GM12878 (cell line): ENCODE measurements at regions not wholly inside any gene's neighbourhood (a gene's known extent, or its start where the extent isn't known, plus 50 kb on each side); places are given as distances from the start of the nearest gene placed in this dataset.

ENCODE experiments used
- ATAC-seq: fragments of 200-7000 bp; cut with Tn5 transposase; 3 replicates; pipeline ENCODE4 v1.9.1; 2020; ENCODE audit warnings: mild to moderate bottlenecking, moderate library complexity
- BruUV-seq: library from RNA; stranded (reverse); fragments of 400-500 nt; replicated peaks from 2 replicates; lab custom pipeline; 2021; lab: Mats Ljungman, UMichigan
- CTCF ChIA-PET: fragments of 300-600 bp; sonication (Branson Sonifier 250); formaldehyde crosslinking; extraction: SDS; loops from one replicate; lab custom pipeline; 2021; ENCODE audit warnings: inconsistent platforms; lab: Yijun Ruan, JAX
- POLR2A ChIA-PET: fragments of 350-600 bp; formaldehyde crosslinking; extraction: SDS; loops from one replicate; lab custom pipeline; 2021; ENCODE audit warnings: inconsistent platforms; lab: Charles Lee
- RAD21 ChIA-PET: fragments of 300-600 bp; sonication (Branson Sonifier 250); formaldehyde crosslinking; loops from one replicate; lab custom pipeline; 2023; ENCODE audit warnings: antibody characterized with exemption; ENCODE audit not compliant: unreplicated experiment; lab: Charles Lee
- SMC1A ChIA-PET: fragments of 300-600 bp; sonication (Branson Sonifier 250); formaldehyde crosslinking; loops from one replicate; lab custom pipeline; 2023; ENCODE audit not compliant: unreplicated experiment, uncharacterized antibody; lab: Charles Lee
- DNase-seq: peaks from one replicate; pipeline ENCODE4 v3.0.0-alpha.2; 2011; ENCODE audit warnings: low read depth, low spot score
- FAIRE-seq: peaks from 3 replicates; lab custom pipeline; 2011; peaks lifted over from hg19 to GRCh38; lab: Jason Lieb, UNC
- H2AFZ ChIP-seq: 2 replicates; pipeline ENCODE4 v1.6.0; 2011; ENCODE audit warnings: low read depth, low read length, control low read depth; ENCODE audit not compliant: control insufficient read depth
- H3K27ac ChIP-seq: 2 replicates; pipeline ENCODE4 v1.5.1; 2011; ENCODE audit warnings: control low read depth; ENCODE audit not compliant: control insufficient read depth, insufficient read depth
- H3K27me3 ChIP-seq, 2 experiments: replicated peaks in 1 of 2; 2 replicates each; pipeline versions ENCODE4 v1.6.0 to v1.6.1; 2011; ENCODE audit warnings: low read length in 1 of 2; ENCODE audit not compliant: control insufficient read depth in 2 of 2, insufficient read depth in 2 of 2
- H3K36me3 ChIP-seq, 2 experiments: 2 replicates each; pipeline ENCODE4 v1.5.1; 2011; ENCODE audit warnings: low read length in 1 of 2; ENCODE audit not compliant: control insufficient read depth in 2 of 2, insufficient read depth in 2 of 2
- H3K4me1 ChIP-seq: 2 replicates; pipeline ENCODE4 v1.6.1; 2011; ENCODE audit warnings: mild to moderate bottlenecking, low read length, moderate library complexity, mixed read lengths; ENCODE audit not compliant: control insufficient read depth, insufficient read depth
- H3K4me2 ChIP-seq: 2 replicates; pipeline ENCODE4 v1.6.0; 2011; ENCODE audit warnings: control low read depth; ENCODE audit not compliant: control insufficient read depth, insufficient read depth
- H3K4me3 ChIP-seq: fragments of 200-600 bp; sonication (generic); 2 replicates; pipeline ENCODE4 v1.5.1; 2016
- H3K79me2 ChIP-seq: 2 replicates; pipeline ENCODE4 v1.6.0; 2011; ENCODE audit warnings: low read length; ENCODE audit not compliant: control insufficient read depth, insufficient read depth
- H3K9ac ChIP-seq: 2 replicates; pipeline ENCODE4 v1.8.0; 2011; ENCODE audit warnings: low read length, control low read depth, mixed read lengths; ENCODE audit not compliant: control insufficient read depth, insufficient read depth
- H3K9me3 ChIP-seq: replicated peaks from 3 replicates; pipeline ENCODE4 v1.5.1; 2011; ENCODE audit warnings: mild to moderate bottlenecking, low read length; ENCODE audit not compliant: control insufficient read depth, insufficient read depth
- H4K20me1 ChIP-seq: 2 replicates; pipeline ENCODE4 v1.6.0; 2011; ENCODE audit not compliant: control insufficient read depth, insufficient read depth
- BMI1 ChIP-seq: fragments of 450-650 bp; IDR thresholded peaks from 2 replicates; pipeline ENCODE4 v1.6.1; 2016; ENCODE audit warnings: mild to moderate bottlenecking, moderate library complexity, borderline replicate concordance
- BRCA1 ChIP-seq: IDR thresholded peaks from 2 replicates; pipeline ENCODE4 v1.6.1; 2011; ENCODE audit warnings: low read depth, low read length, improper control_type of control experiment
- CHD2 ChIP-seq: IDR thresholded peaks from 2 replicates; pipeline ENCODE4 v1.6.1; 2011; ENCODE audit warnings: low read depth, low read length, improper control_type of control experiment, borderline replicate concordance
- EGR1 ChIP-seq, 2 experiments: IDR thresholded peaks; 1 replicate in 1 of 2; 2 replicates in 1 of 2; pipeline ENCODE4 v1.6.1; 2011 to 2012; ENCODE audit warnings: low read depth in 2 of 2, low read length in 2 of 2, borderline replicate concordance in 1 of 2, mild to moderate bottlenecking in 1 of 2, moderate library complexity in 1 of 2
- ETV6 ChIP-seq, 2 experiments: fragments of 450-650 bp in 1 of 2; IDR thresholded peaks in 1 of 2; conservative IDR thresholded peaks in 1 of 2; 2 replicates each; pipeline ENCODE4 v1.6.1; 2014; ENCODE audit warnings: antibody characterized with exemption in 1 of 2, borderline replicate concordance in 1 of 2, low read depth in 1 of 2, mild to moderate bottlenecking in 1 of 2, moderate library complexity in 1 of 2
- GABPA ChIP-seq: IDR thresholded peaks from 2 replicates; pipeline ENCODE4 v1.6.1; 2014; ENCODE audit warnings: antibody characterized with exemption, low read depth, mild to moderate bottlenecking, inconsistent platforms
- MYB ChIP-seq: fragments of 150-350 bp; IDR thresholded peaks from 2 replicates; pipeline ENCODE4 v1.6.1; 2014; ENCODE audit warnings: mild to moderate bottlenecking, low read depth, low read length, borderline replicate concordance
- NFYB ChIP-seq: IDR thresholded peaks from 2 replicates; pipeline ENCODE4 v1.6.1; 2011; ENCODE audit warnings: low read depth, mild to moderate bottlenecking, low read length, improper control_type of control experiment, moderate library complexity; ENCODE audit not compliant: insufficient read depth
- NR2C2 ChIP-seq: IDR thresholded peaks from 2 replicates; pipeline ENCODE4 v1.6.1; 2011; ENCODE audit warnings: borderline replicate concordance, low read depth; ENCODE audit not compliant: control insufficient read depth, insufficient read length
- YBX1 ChIP-seq: fragments of 450-650 bp; IDR thresholded peaks from 2 replicates; pipeline ENCODE4 v1.6.1; 2016; ENCODE audit warnings: antibody characterized with exemption
- ZNF207 ChIP-seq: fragments of 450-650 bp; IDR thresholded peaks from 2 replicates; pipeline ENCODE4 v1.6.1; 2014; ENCODE audit warnings: antibody characterized with exemption, mild to moderate bottlenecking, borderline replicate concordance
- WGBS: methylation state at CpG from one replicate; pipeline ENCODE4 v1.1.6; 2016; ENCODE audit warnings: low lambda C conversion rate; ENCODE audit not compliant: insufficient replicate concordance, insufficient coverage; ENCODE audit errors: missing lambda C conversion rate; 5-methylcytosine and 5-hydroxymethylcytosine counted together
- in situ Hi-C: fragments of 300-500 bp; cut with MboI; formaldehyde crosslinking; loops from 9 replicates; pipeline ENCODE4 v1.14.3; 2018; ENCODE audit warnings: mixed read lengths
- intact Hi-C: fragments of 100-400 bp; cut with micrococcal nuclease; formaldehyde crosslinking; loops from one replicate; pipeline ENCODE4 v1.14.2; 2022; ENCODE audit not compliant: unreplicated experiment
- TF ChIP-seq, protein P1 (sequence below): fragments of 450-650 bp; IDR thresholded peaks from 2 replicates; pipeline ENCODE4 v1.6.1; 2017; ENCODE audit warnings: mild to moderate bottlenecking, moderate library complexity

- DNase-seq (no peak), ATAC-seq (no peak), FAIRE-seq (no peak)
- intact Hi-C loops (no loop called here), in situ Hi-C loops (no loop called here)
- H3K27me3 ChIP-seq, result no peaks in the 10 kb centered on the region
- 0% methylated on average over 2 of the region's 2 CpGs for WGBS
- POLR2A ChIA-PET, result no interaction called here
- no peak overlapping the region for H2AFZ ChIP-seq
- SMC1A ChIA-PET, result interaction anchor here (1.1 to 1.8 kb wide), 3 partner anchors 10 to 254 kb away, joined by 3 to 4 read pairs (median 3); no protein-coding TSS in a partner anchor
- H3K36me3 ChIP-seq, result no peaks in the 10 kb centered on the region
- H4K20me1 ChIP-seq, result no peaks in the 10 kb centered on the region
- no peak overlapping the region for H3K9ac ChIP-seq
- no peaks in the 10 kb centered on the region for H3K4me1 ChIP-seq
- TF ChIP-seq, protein P1, sequence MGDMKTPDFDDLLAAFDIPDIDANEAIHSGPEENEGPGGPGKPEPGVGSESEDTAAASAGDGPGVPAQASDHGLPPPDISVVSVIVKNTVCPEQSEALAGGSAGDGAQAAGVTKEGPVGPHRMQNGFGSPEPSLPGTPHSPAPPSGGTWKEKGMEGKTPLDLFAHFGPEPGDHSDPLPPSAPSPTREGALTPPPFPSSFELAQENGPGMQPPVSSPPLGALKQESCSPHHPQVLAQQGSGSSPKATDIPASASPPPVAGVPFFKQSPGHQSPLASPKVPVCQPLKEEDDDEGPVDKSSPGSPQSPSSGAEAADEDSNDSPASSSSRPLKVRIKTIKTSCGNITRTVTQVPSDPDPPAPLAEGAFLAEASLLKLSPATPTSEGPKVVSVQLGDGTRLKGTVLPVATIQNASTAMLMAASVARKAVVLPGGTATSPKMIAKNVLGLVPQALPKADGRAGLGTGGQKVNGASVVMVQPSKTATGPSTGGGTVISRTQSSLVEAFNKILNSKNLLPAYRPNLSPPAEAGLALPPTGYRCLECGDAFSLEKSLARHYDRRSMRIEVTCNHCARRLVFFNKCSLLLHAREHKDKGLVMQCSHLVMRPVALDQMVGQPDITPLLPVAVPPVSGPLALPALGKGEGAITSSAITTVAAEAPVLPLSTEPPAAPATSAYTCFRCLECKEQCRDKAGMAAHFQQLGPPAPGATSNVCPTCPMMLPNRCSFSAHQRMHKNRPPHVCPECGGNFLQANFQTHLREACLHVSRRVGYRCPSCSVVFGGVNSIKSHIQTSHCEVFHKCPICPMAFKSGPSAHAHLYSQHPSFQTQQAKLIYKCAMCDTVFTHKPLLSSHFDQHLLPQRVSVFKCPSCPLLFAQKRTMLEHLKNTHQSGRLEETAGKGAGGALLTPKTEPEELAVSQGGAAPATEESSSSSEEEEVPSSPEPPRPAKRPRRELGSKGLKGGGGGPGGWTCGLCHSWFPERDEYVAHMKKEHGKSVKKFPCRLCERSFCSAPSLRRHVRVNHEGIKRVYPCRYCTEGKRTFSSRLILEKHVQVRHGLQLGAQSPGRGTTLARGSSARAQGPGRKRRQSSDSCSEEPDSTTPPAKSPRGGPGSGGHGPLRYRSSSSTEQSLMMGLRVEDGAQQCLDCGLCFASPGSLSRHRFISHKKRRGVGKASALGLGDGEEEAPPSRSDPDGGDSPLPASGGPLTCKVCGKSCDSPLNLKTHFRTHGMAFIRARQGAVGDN, result no peak
- TF ChIP-seq NFYB (no peak), BRCA1 (no peak), EGR1 (IDR thresholded peaks at IDR 0.05; ENCODE audit: borderline replicate concordance in 1 of 2, low read depth in 2 of 2, low read length in 2 of 2) (no peak), NR2C2 (no peak), YBX1 (no peak), ZNF207 (no peak), BMI1 (no peak), MYB (no peak), GABPA (no peak), CHD2 (no peak), ETV6 (conservative IDR thresholded peaks at IDR 0.05 in 1 of 2, IDR thresholded peaks at IDR 0.05 in 1 of 2; ENCODE audit: borderline replicate concordance in 1 of 2, low read depth in 1 of 2) (no peak)
- CTCF ChIA-PET, result interaction anchor here (1.1 kb wide), 1 partner anchor 38 kb away, joined by 3 read pairs; no protein-coding TSS in a partner anchor
- BruUV-seq, result no TSS peak
- H3K79me2 ChIP-seq, result no peaks in the 10 kb centered on the region
- RAD21 ChIA-PET, result no interaction called here
- no peak overlapping the region for H3K4me2 ChIP-seq
- H3K4me3 ChIP-seq, result no peak overlapping the region
- no peak overlapping the region for H3K27ac ChIP-seq
- H3K9me3 ChIP-seq, result no peaks in the 10 kb centered on the region
Measured at GRCh38 chr7:26950889-26951288, 86.5 kb upstream of the SKAP2 start.
